Neural crest cell (in vitro differentiated cells): ENCODE measurements at regions not wholly inside any gene's neighbourhood (a gene's known extent, or its start where the extent isn't known, plus 50 kb on each side); places are given as distances from the start of the nearest gene placed in this dataset.

ENCODE experiments used
- DNase-seq: peaks from one replicate; pipeline ENCODE4 v3.0.0; 2021; ENCODE audit warnings: low read depth, mixed read lengths, low spot score
- H3K27ac Mint-ChIP-seq: one replicate; pipeline ENCODE4 v1.8.0; 2021; ENCODE audit warnings: mild to moderate bottlenecking, mixed read lengths; ENCODE audit not compliant: unreplicated experiment
- H3K27me3 Mint-ChIP-seq: 2 replicates; pipeline ENCODE4 v1.8.0; 2021; ENCODE audit warnings: low read depth, mild to moderate bottlenecking, mixed read lengths
- H3K36me3 Mint-ChIP-seq: 2 replicates; pipeline ENCODE4 v1.8.0; 2021; ENCODE audit warnings: low read depth, mild to moderate bottlenecking, mixed read lengths
- H3K4me1 Mint-ChIP-seq: 2 replicates; pipeline ENCODE4 v1.8.0; 2021; ENCODE audit warnings: mixed read lengths
- H3K4me3 Mint-ChIP-seq: one replicate; pipeline ENCODE4 v1.8.0; 2021; ENCODE audit warnings: mild to moderate bottlenecking, mixed read lengths
- H3K9me3 Mint-ChIP-seq: 2 replicates; pipeline ENCODE4 v1.8.0; 2021; ENCODE audit warnings: mixed read lengths
- TF ChIP-seq, protein P1 (sequence below): fragments of 200-600 bp; sonication (generic); conservative IDR thresholded peaks from 2 replicates; pipeline ENCODE4 v1.5.0; 2021; ENCODE audit warnings: antibody characterized with exemption, mild to moderate bottlenecking

DNA sequence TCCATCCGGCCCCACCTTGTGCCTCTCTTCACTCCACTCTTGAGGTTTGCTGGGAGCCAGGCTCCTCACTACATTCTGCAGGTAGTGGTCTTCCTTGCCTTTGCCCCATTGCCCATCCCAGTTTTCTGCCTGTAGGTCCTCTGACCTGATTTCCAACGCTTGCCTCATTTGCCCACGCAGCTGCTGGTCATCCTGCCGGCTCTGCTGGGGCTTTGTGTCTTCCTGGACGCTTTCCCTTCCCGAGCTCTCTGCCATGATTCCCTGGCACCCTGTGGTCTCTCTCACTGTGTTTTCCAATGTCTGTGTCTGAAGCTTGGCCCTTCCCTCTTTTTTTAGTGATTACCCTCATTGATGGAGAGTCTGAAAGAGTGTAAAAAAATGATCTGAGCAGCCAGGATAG lies 451.6 kb downstream of the UTRN start:
- TF ChIP-seq, protein P1, sequence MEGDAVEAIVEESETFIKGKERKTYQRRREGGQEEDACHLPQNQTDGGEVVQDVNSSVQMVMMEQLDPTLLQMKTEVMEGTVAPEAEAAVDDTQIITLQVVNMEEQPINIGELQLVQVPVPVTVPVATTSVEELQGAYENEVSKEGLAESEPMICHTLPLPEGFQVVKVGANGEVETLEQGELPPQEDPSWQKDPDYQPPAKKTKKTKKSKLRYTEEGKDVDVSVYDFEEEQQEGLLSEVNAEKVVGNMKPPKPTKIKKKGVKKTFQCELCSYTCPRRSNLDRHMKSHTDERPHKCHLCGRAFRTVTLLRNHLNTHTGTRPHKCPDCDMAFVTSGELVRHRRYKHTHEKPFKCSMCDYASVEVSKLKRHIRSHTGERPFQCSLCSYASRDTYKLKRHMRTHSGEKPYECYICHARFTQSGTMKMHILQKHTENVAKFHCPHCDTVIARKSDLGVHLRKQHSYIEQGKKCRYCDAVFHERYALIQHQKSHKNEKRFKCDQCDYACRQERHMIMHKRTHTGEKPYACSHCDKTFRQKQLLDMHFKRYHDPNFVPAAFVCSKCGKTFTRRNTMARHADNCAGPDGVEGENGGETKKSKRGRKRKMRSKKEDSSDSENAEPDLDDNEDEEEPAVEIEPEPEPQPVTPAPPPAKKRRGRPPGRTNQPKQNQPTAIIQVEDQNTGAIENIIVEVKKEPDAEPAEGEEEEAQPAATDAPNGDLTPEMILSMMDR = no peak
- DNase-seq = no peak
- H3K27me3 Mint-ChIP-seq = no peaks in the 10 kb centered on the region
- no peak overlapping the region for H3K4me3 Mint-ChIP-seq
- no peak overlapping the region for H3K27ac Mint-ChIP-seq
- H3K9me3 Mint-ChIP-seq = peaks cover 3% of the 10 kb centered on the region
- H3K36me3 Mint-ChIP-seq = peaks cover 16% of the 10 kb centered on the region
- peaks cover 4% of the 10 kb centered on the region for H3K4me1 Mint-ChIP-seq

- Mint-ChIP-seq H3K36me3 (peaks cover 16% of the 10 kb centered on the region), H3K4me1 (peaks cover 4% of the 10 kb centered on the region), H3K27ac (no peak overlapping the region), H3K9me3 (peaks cover 3% of the 10 kb centered on the region), H3K4me3 (no peak overlapping the region), H3K27me3 (no peaks in the 10 kb centered on the region)
- no peak for DNase-seq
- TF ChIP-seq, protein P1 = no peak
These were observed 452.9 kb downstream of the UTRN start for GRCh38 chr6:144737998-144738397.

- H3K4me3 Mint-ChIP-seq = no peak overlapping the region
These were observed 454.7 kb downstream of the UTRN start for GRCh38 chr6:144739873-144740272.

DNA sequence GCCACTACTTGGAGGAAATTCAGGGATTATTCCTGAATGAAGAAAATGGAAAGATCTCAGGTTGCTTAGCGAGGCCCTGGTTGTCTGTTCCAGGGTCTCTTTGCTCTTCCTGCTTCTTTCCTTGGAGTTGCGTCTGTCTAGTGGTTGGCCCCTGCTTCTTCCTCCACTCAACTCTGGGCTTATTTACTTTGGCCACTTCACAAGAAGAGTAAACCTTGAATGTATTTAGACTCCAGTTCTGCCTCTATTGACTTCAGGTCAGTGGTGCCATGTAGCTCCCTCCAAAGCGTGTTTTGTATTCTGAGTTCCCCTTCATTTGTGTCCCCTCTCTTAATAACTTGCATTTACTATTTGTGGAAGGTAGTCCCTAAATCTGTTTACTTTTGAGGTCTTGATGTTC lies 456.5 kb downstream of the UTRN start:
- TF ChIP-seq, protein P1 = no peak
- Mint-ChIP-seq H3K4me3 (no peak overlapping the region), H3K36me3 (peaks cover 5% of the 10 kb centered on the region), H3K4me1 (peaks cover 13% of the 10 kb centered on the region), H3K27ac (no peak overlapping the region), H3K27me3 (no peaks in the 10 kb centered on the region), H3K9me3 (no peaks in the 10 kb centered on the region)
- DNase-seq = no peak

More at GRCh38 chr6:144739873-144740272, 454.7 kb downstream of the UTRN start:
- Mint-ChIP-seq H3K9me3 (no peaks in the 10 kb centered on the region), H3K27ac (no peak overlapping the region), H3K4me1 (peaks cover 8% of the 10 kb centered on the region), H3K36me3 (peaks cover 5% of the 10 kb centered on the region), H3K27me3 (no peaks in the 10 kb centered on the region)
- TF ChIP-seq, protein P1 = no peak
- DNase-seq = no peak

DNA sequence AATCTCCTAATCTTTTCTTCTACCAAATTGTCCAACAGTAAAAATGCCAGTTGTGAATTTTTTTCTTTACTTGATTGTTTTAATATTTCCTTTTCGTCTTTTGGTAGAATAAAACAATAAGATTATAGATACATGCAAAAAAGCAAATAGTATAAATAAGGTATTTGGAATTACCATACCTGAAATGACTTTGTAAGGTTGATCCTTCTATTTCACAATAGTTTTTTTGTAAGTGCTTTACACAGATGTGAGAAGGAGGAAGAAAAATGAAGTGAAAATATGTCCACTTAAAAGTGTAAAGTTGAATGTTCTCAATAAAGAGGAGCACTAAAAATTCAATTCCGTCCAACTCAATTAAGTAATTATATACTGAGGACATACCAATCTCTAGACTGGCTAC lies 457.6 kb downstream of the UTRN start:
- Mint-ChIP-seq H3K4me1 (peaks cover 13% of the 10 kb centered on the region), H3K4me3 (no peak overlapping the region), H3K27me3 (no peaks in the 10 kb centered on the region), H3K27ac (no peak overlapping the region), H3K36me3 (peaks cover 2% of the 10 kb centered on the region), H3K9me3 (no peaks in the 10 kb centered on the region)
- TF ChIP-seq, protein P1 = no peak
- no peak for DNase-seq

- Mint-ChIP-seq H3K9me3 (no peaks in the 10 kb centered on the region), H3K4me1 (peaks cover 13% of the 10 kb centered on the region), H3K27ac (peak overlapping the region; percentile 28), H3K27me3 (no peaks in the 10 kb centered on the region), H3K36me3 (peaks cover 2% of the 10 kb centered on the region), H3K4me3 (no peak overlapping the region)
- TF ChIP-seq, protein P1 = no peak
- no peak for DNase-seq
These were observed 459.6 kb downstream of the UTRN start for GRCh38 chr6:144744720-144745119.
